ENCODE measurements at regions not wholly inside any gene's neighbourhood (a gene's known extent, or its start where the extent isn't known, plus 50 kb on each side); places are given as distances from the start of the nearest gene placed in this dataset.

GRCh38 chr2:107430596-107431266, 396.0 kb upstream of the RGPD4 start:
- no peaks in the 10 kb centered on the region for H3K79me2 ChIP-seq (ENCODE audit: control insufficient read depth, insufficient read depth, low read length)
- intact Hi-C loops (cut with micrococcal nuclease): no loop called here
- ChIA-PET POLR2A (no interaction called here), CTCF (no interaction called here)
- WGBS (ENCODE audit: insufficient coverage): no CpG with 5 or more reads among the region's 10 CpGs
- Mint-ChIP-seq H3K9me3 (ENCODE audit: insufficient read depth) (peaks cover 8% of the 10 kb centered on the region), H3K27ac (no peak overlapping the region), H3K4me3 (no peak overlapping the region), H3K4me1 (no peaks in the 10 kb centered on the region), H3K27me3 (no peaks in the 10 kb centered on the region)
- no peak for TF ChIP-seq EZH2 (IDR thresholded peaks at IDR 0.05; ENCODE audit: borderline replicate concordance, insufficient read depth, low read depth, low read length, poor library complexity, severe bottlenecking)
- TF ChIP-seq CTCF (IDR thresholded peaks at IDR 0.05): no peak
- DNase-seq: no peak
- no peak for ATAC-seq (ENCODE audit: low read depth)
- H3K9ac ChIP-seq (ENCODE audit: low read length): no peak overlapping the region
- no peaks in the 10 kb centered on the region for H3K4me1 ChIP-seq (ENCODE audit: control insufficient read depth in 2 of 2, insufficient read depth in 2 of 2, low read length in 2 of 2)
- peaks cover 0 to 4% (median 0%) of the 10 kb centered on the region in 3 donors for H3K9me3 ChIP-seq (ENCODE audit: control extremely low read depth in 1 of 3, control insufficient read depth in 2 of 3, insufficient read depth in 1 of 3, low read length in 2 of 3)
- no peak overlapping the region for H3K27ac ChIP-seq (ENCODE audit: low read length in 2 of 2)
- H3K4me2 ChIP-seq (replicated peaks; ENCODE audit: low read depth, low read length, poor library complexity, severe bottlenecking): no peak overlapping the region
- no peak overlapping the region for H3K4me3 ChIP-seq (ENCODE audit: control extremely low read depth in 1 of 5, extremely low read depth in 1 of 5, insufficient read depth in 1 of 5, low read depth in 2 of 5, low read length in 4 of 5)
- no peaks in the 10 kb centered on the region for H3K27me3 ChIP-seq (replicated peaks in 1 of 4; ENCODE audit: control extremely low read depth in 1 of 4, control insufficient read depth in 3 of 4, insufficient read depth in 4 of 4, low read length in 3 of 4)
- H2AFZ ChIP-seq (ENCODE audit: insufficient read depth, low read depth, low read length, poor library complexity, severe bottlenecking): no peak overlapping the region
- no peaks in the 10 kb centered on the region for H3K36me3 ChIP-seq (replicated peaks in 1 of 2; ENCODE audit: control extremely low read depth in 1 of 2, control insufficient read depth in 1 of 2, extremely low read depth in 1 of 2, insufficient read depth in 2 of 2, low read length in 1 of 2)
- H4K20me1 ChIP-seq (ENCODE audit: control insufficient read depth, insufficient read depth, low read length, poor library complexity, severe bottlenecking): no peaks in the 10 kb centered on the region

- Histone ChIP-seq H3K4me1 (ENCODE audit: control insufficient read depth in 2 of 2, insufficient read depth in 2 of 2, low read length in 2 of 2) (no peaks in the 10 kb centered on the region), H3K27ac (ENCODE audit: low read length in 2 of 2) (no peak overlapping the region), H4K20me1 (ENCODE audit: control insufficient read depth, insufficient read depth, low read length, poor library complexity, severe bottlenecking) (no peaks in the 10 kb centered on the region), H3K27me3 (replicated peaks in 1 of 4; ENCODE audit: control extremely low read depth in 1 of 4, control insufficient read depth in 3 of 4, insufficient read depth in 4 of 4, low read length in 3 of 4) (no peaks in the 10 kb centered on the region), H3K36me3 (replicated peaks in 1 of 2; ENCODE audit: control extremely low read depth in 1 of 2, control insufficient read depth in 1 of 2, extremely low read depth in 1 of 2, insufficient read depth in 2 of 2, low read length in 1 of 2) (no peaks in the 10 kb centered on the region), H3K4me3 (ENCODE audit: control extremely low read depth in 1 of 5, extremely low read depth in 1 of 5, insufficient read depth in 1 of 5, low read depth in 2 of 5, low read length in 4 of 5) (no peak overlapping the region), H3K9me3 (ENCODE audit: control extremely low read depth in 1 of 3, control insufficient read depth in 2 of 3, insufficient read depth in 1 of 3, low read length in 2 of 3) (peaks cover 0 to 8% (median 0%) of the 10 kb centered on the region in 3 donors), H3K4me2 (replicated peaks; ENCODE audit: low read depth, low read length, poor library complexity, severe bottlenecking) (no peak overlapping the region), H3K9ac (ENCODE audit: low read length) (no peak overlapping the region), H3K79me2 (ENCODE audit: control insufficient read depth, insufficient read depth, low read length) (no peaks in the 10 kb centered on the region), H2AFZ (ENCODE audit: insufficient read depth, low read depth, low read length, poor library complexity, severe bottlenecking) (no peak overlapping the region)
- CTCF ChIA-PET: no interaction called here
- Mint-ChIP-seq H3K27me3 (no peaks in the 10 kb centered on the region), H3K9me3 (ENCODE audit: insufficient read depth) (no peaks in the 10 kb centered on the region), H3K4me1 (no peaks in the 10 kb centered on the region), H3K27ac (no peak overlapping the region), H3K4me3 (no peak overlapping the region)
- ATAC-seq (ENCODE audit: low read depth) (no peak), DNase-seq (no peak)
- intact Hi-C loops (cut with micrococcal nuclease): no loop called here
- POLR2A ChIA-PET: no interaction called here
- TF ChIP-seq EZH2 (IDR thresholded peaks at IDR 0.05; ENCODE audit: borderline replicate concordance, insufficient read depth, low read depth, low read length, poor library complexity, severe bottlenecking) (no peak), CTCF (IDR thresholded peaks at IDR 0.05) (no peak)
Measured at GRCh38 chr2:107436281-107436680, 390.4 kb upstream of the RGPD4 start.

Measured in B cell (primary cell).